IPS DF 4.7 (cell line): ENCODE measurements at regions not wholly inside any gene's neighbourhood (a gene's known extent, or its start where the extent isn't known, plus 50 kb on each side); places are given as distances from the start of the nearest gene placed in this dataset.

Experiments used
- DNase-seq: peaks from one replicate; pipeline ENCODE4 v3.0.0-alpha.2; 2013; ENCODE audit warnings: low spot score; ENCODE audit errors: extremely low read depth

GRCh38 chr1:168387781-168388760 is 107.4 kb downstream of the TBX19 start:
- DNase-seq, result peak; percentile 33

- no peak for DNase-seq
Observed at GRCh38 chr1:168386949-168387586, 106.4 kb downstream of the TBX19 start.

- no peak for DNase-seq
Observed at GRCh38 chr1:168386492-168386891, 105.8 kb downstream of the TBX19 start.

- no peak for DNase-seq
Observed at GRCh38 chr1:168381850-168382249, 101.2 kb downstream of the TBX19 start.

GRCh38 chr1:168380945-168381344 is 100.3 kb downstream of the TBX19 start:
- DNase-seq, result no peak

- no peak for DNase-seq
Observed at GRCh38 chr1:168379104-168379860, 98.6 kb downstream of the TBX19 start.

- no peak for DNase-seq
Observed at GRCh38 chr1:168375566-168376300, 95.1 kb downstream of the TBX19 start.

GRCh38 chr1:168374566-168374965 is 93.9 kb downstream of the TBX19 start:
- no peak for DNase-seq

- no peak for DNase-seq
Observed at GRCh38 chr1:168373869-168374268, 93.2 kb downstream of the TBX19 start.

- DNase-seq, result no peak
Observed at GRCh38 chr1:168372861-168373371, 92.2 kb downstream of the TBX19 start.

GRCh38 chr1:168372307-168372706 is 91.6 kb downstream of the TBX19 start:
- no peak for DNase-seq

- no peak for DNase-seq
Observed at GRCh38 chr1:168371477-168371876, 90.8 kb downstream of the TBX19 start.

- DNase-seq, result no peak
Observed at GRCh38 chr1:168370586-168370985, 89.9 kb downstream of the TBX19 start.

GRCh38 chr1:168369655-168370054 is 89.0 kb downstream of the TBX19 start:
- no peak for DNase-seq

- DNase-seq, result no peak
Observed at GRCh38 chr1:168368131-168368530, 87.5 kb downstream of the TBX19 start.

GRCh38 chr1:168365719-168366479 is 85.2 kb downstream of the TBX19 start:
- no peak for DNase-seq
